Upper lobe of left lung (tissue), 6 donors: ENCODE measurements at regions not wholly inside any gene's neighbourhood (a gene's known extent, or its start where the extent isn't known, plus 50 kb on each side); places are given as distances from the start of the nearest gene placed in this dataset.
A peak's percentile ranks its signal among the peaks of the same experiment; 100 is the strongest.

Source experiments
- ATAC-seq, 2 donors: fragments of 200-7000 bp; cut with Tn5 transposase; one replicate each; pipeline ENCODE4 v1.9.1; 2022; ENCODE audit warnings: mild to moderate bottlenecking in 2 of 2, moderate library complexity in 2 of 2; ENCODE audit not compliant: low FRiP score in 2 of 2
- DNase-seq, 2 donors: peaks; one replicate each; pipeline ENCODE4 v3.0.0-alpha.2; 2019 to 2020
- H3K27ac ChIP-seq, 4 donors: fragments of 200-600 bp; sonication (generic); one replicate each; pipeline ENCODE4 v1.5.1; 2016 to 2019
- H3K27me3 ChIP-seq, 4 donors: fragments of 200-600 bp; sonication (generic); one replicate each; pipeline ENCODE4 v1.5.1; 2017 to 2019
- H3K36me3 ChIP-seq, 4 donors: fragments of 200-600 bp; sonication (generic); one replicate each; pipeline ENCODE4 v1.5.1; 2016 to 2019
- H3K4me1 ChIP-seq, 4 donors: fragments of 200-600 bp; sonication (generic); one replicate each; pipeline ENCODE4 v1.5.1; 2018 to 2019
- H3K4me3 ChIP-seq, 4 donors: fragments of 200-600 bp; sonication (generic); one replicate each; pipeline ENCODE4 v1.5.1; 2017 to 2019; ENCODE audit warnings: mild to moderate bottlenecking in 2 of 4, moderate library complexity in 1 of 4
- H3K9me3 ChIP-seq, 4 donors: fragments of 200-600 bp; sonication (generic); one replicate each; pipeline ENCODE4 v1.5.1; 2018 to 2019
- CTCF ChIP-seq, 6 experiments: fragments of 450-650 bp in 4 of 6; fragments of 200-600 bp in 2 of 6; sonication (generic) in 2 of 6; IDR thresholded peaks; one replicate each; pipeline ENCODE4 v1.5.1; 2016 to 2019; ENCODE audit warnings: antibody characterized with exemption in 6 of 6
- EP300 ChIP-seq, 4 donors: sonication (generic); formaldehyde crosslinking; IDR thresholded peaks; one replicate each; pipeline ENCODE4 v1.5.1; 2017; ENCODE audit warnings: antibody characterized with exemption in 4 of 4, control low read depth in 2 of 4
- POLR2A ChIP-seq, 4 donors: fragments of 450-650 bp; IDR thresholded peaks; one replicate each; pipeline ENCODE4 v1.5.1; 2016 to 2017; ENCODE audit warnings: antibody characterized with exemption in 4 of 4, mild to moderate bottlenecking in 2 of 4
- POLR2AphosphoS5 ChIP-seq, 2 donors: sonication (generic); formaldehyde crosslinking; IDR thresholded peaks; one replicate each; pipeline ENCODE4 v1.5.1; 2017; ENCODE audit warnings: antibody characterized with exemption in 2 of 2
- WGBS, 2 donors: methylation state at CpG; one replicate each; pipeline ENCODE4 v1.1.5; 2017 to 2018; 5-methylcytosine and 5-hydroxymethylcytosine counted together
- donor health status: DM: no; HTN: no; CAD: no; lungs with moderate emphysema.
- donor health status: DM: no; HTN: yes; CAD: no; lungs with severe emphysema.

GRCh38 chr12:67774983-67775587 is 126.5 kb downstream of the DYRK2 start:
- no peaks in the 10 kb centered on the region for H3K27me3 ChIP-seq
- DNase-seq (no peak), ATAC-seq (no peak)
- TF ChIP-seq EP300 (IDR thresholded peaks at IDR 0.05): no peak
- no peak for TF ChIP-seq POLR2A (IDR thresholded peaks at IDR 0.05)
- no peak for TF ChIP-seq CTCF (IDR thresholded peaks at IDR 0.05)
- TF ChIP-seq POLR2AphosphoS5 (IDR thresholded peaks at IDR 0.05): no peak
- no peak overlapping the region for H3K27ac ChIP-seq
- peaks cover 0 to 3% (median 0%) of the 10 kb centered on the region in 4 donors for H3K4me1 ChIP-seq
- WGBS, 2 donors: 83 to 84% methylated on average over 4 of the region's 4 CpGs
- no peak overlapping the region for H3K4me3 ChIP-seq
- H3K9me3 ChIP-seq: no peaks in the 10 kb centered on the region
- no peaks in the 10 kb centered on the region for H3K36me3 ChIP-seq

DNA sequence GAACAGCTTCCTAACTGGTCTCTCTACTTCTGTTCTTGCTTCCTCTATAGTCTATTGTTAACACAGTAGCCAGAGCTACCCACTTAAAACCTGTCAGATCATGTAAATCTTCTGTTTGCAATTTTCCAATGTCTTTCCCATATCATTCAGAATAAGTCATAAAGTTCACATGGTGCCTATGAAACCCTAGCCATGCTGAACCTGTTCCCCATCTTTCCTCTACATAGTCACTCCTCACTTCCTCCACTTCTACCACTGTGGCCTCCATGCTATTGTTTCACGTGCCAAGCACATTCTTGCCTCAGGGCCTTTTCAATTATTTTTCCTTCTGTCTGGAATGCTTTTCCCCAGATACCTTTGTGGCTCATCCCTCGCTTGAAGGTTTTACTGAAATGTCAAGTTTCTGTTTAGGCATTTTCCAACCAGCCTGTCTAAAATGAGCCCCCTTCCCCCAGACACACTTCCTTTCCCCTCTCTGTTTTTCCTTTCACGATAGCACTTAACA is 132.1 kb downstream of the DYRK2 start:
- H3K36me3 ChIP-seq: no peaks in the 10 kb centered on the region
- no peak overlapping the region for H3K4me3 ChIP-seq
- WGBS, 2 donors: 78 to 82% methylated on average over 3 of the region's 3 CpGs
- H3K27ac ChIP-seq: no peak overlapping the region
- ATAC-seq (no peak), DNase-seq (no peak)
- TF ChIP-seq EP300 (IDR thresholded peaks at IDR 0.05) (no peak), POLR2AphosphoS5 (IDR thresholded peaks at IDR 0.05) (no peak), POLR2A (IDR thresholded peaks at IDR 0.05) (no peak), CTCF (IDR thresholded peaks at IDR 0.05) (no peak)
- H3K27me3 ChIP-seq: no peaks in the 10 kb centered on the region
- H3K4me1 ChIP-seq: no peaks in the 10 kb centered on the region
- no peaks in the 10 kb centered on the region for H3K9me3 ChIP-seq

DNA sequence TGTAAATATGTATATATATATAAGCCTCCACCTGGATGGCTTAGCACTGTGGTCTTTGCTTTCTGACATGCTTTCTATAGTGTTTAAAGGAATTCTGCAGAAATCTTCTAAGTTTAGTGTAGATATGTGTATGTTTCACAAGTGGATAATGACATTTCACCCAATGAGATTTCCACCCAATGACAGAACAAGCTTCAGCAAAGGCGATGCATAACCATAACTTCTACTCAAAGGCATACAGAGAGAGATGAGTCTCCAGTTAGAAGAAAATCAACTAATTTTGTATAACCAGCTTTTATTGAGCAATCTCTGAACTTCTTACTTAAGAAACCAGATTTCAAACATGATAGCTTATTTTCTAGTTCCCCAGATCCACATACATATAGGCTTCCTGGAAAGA is 134.0 kb downstream of the DYRK2 start:
- Histone ChIP-seq H3K4me3 (no peak overlapping the region), H3K9me3 (no peaks in the 10 kb centered on the region), H3K27me3 (no peaks in the 10 kb centered on the region), H3K36me3 (no peaks in the 10 kb centered on the region), H3K27ac (no peak overlapping the region), H3K4me1 (no peaks in the 10 kb centered on the region)
- DNase-seq (no peak), ATAC-seq (no peak)
- TF ChIP-seq CTCF (IDR thresholded peaks at IDR 0.05) (no peak), POLR2A (IDR thresholded peaks at IDR 0.05) (no peak), POLR2AphosphoS5 (IDR thresholded peaks at IDR 0.05) (no peak), EP300 (IDR thresholded peaks at IDR 0.05) (no peak)
- WGBS, 2 donors: 88 to 95% methylated on average over 1 of the region's 1 CpG

GRCh38 chr12:67783393-67783792 is 134.8 kb downstream of the DYRK2 start:
- Histone ChIP-seq H3K36me3 (no peaks in the 10 kb centered on the region), H3K9me3 (no peaks in the 10 kb centered on the region), H3K27ac (no peak overlapping the region), H3K4me3 (no peak overlapping the region), H3K4me1 (no peaks in the 10 kb centered on the region), H3K27me3 (no peaks in the 10 kb centered on the region)
- TF ChIP-seq EP300 (IDR thresholded peaks at IDR 0.05): no peak
- no peak for TF ChIP-seq POLR2AphosphoS5 (IDR thresholded peaks at IDR 0.05)
- no peak for TF ChIP-seq CTCF (IDR thresholded peaks at IDR 0.05)
- TF ChIP-seq POLR2A (IDR thresholded peaks at IDR 0.05): no peak
- DNase-seq: no peak
- no peak for ATAC-seq
- 45 to 47% methylated on average over 1 of the region's 1 CpG for WGBS, 2 donors

GRCh38 chr12:67784831-67785230 is 136.3 kb downstream of the DYRK2 start:
- 90 to 94% methylated on average over 3 of the region's 3 CpGs for WGBS, 2 donors
- DNase-seq: no peak
- Histone ChIP-seq H3K27me3 (no peaks in the 10 kb centered on the region), H3K4me1 (no peaks in the 10 kb centered on the region), H3K36me3 (no peaks in the 10 kb centered on the region), H3K4me3 (no peak overlapping the region), H3K27ac (no peak overlapping the region), H3K9me3 (no peaks in the 10 kb centered on the region)
- ATAC-seq: peak in 1 of 2 donors; percentile 21
- TF ChIP-seq CTCF (IDR thresholded peaks at IDR 0.05): no peak
- TF ChIP-seq EP300 (IDR thresholded peaks at IDR 0.05): no peak
- TF ChIP-seq POLR2A (IDR thresholded peaks at IDR 0.05): no peak
- no peak for TF ChIP-seq POLR2AphosphoS5 (IDR thresholded peaks at IDR 0.05)
